GM18951 (cell line): ENCODE measurements at regions not wholly inside any gene's neighbourhood (a gene's known extent, or its start where the extent isn't known, plus 50 kb on each side); places are given as distances from the start of the nearest gene placed in this dataset.

Experiments
- POLR2A ChIP-seq: IDR thresholded peaks from 4 replicates; pipeline ENCODE4 v1.6.1; 2011; ENCODE audit warnings: mild to moderate bottlenecking; ENCODE audit not compliant: insufficient read length, insufficient read depth; ENCODE audit errors: extremely low read depth
- in situ Hi-C: fragments of 300-500 bp; cut with MboI; formaldehyde crosslinking; loops from one replicate; pipeline ENCODE4 v1.12.0; 2022; ENCODE audit warnings: low sequenced_read_pairs, mixed read lengths, inconsistent platforms; ENCODE audit not compliant: unreplicated experiment

DNA sequence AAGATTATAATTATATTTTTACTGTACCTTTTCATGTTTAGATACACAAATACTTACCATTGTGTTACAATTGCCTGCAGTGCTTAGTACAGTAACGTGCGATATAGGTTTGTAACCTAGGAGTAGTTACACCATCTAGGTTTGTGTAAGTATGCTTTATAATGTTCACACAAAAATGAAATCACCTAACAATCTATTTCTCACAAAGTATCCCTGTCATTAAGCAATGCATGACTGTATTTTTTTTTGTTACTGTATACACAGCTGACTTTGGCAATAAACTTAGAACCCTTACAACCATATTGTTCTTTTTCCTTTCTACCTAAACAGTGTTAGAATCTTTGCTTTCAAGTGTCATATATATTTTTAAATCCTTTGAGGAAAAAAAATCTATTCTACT is 303.0 kb upstream of the E2F7 start:
- in situ Hi-C loops, result no loop called here
- no peak for TF ChIP-seq POLR2A

GRCh38 chr12:77366616-77367015 is 301.2 kb upstream of the E2F7 start:
- TF ChIP-seq POLR2A, result no peak
- in situ Hi-C loops, result no loop called here

GRCh38 chr12:77364400-77364799 is 299.0 kb upstream of the E2F7 start:
- in situ Hi-C loops, result no loop called here
- TF ChIP-seq POLR2A, result no peak

- in situ Hi-C loops, result no loop called here
- no peak for TF ChIP-seq POLR2A
Measured at GRCh38 chr12:77362509-77363210, 297.3 kb upstream of the E2F7 start.

DNA sequence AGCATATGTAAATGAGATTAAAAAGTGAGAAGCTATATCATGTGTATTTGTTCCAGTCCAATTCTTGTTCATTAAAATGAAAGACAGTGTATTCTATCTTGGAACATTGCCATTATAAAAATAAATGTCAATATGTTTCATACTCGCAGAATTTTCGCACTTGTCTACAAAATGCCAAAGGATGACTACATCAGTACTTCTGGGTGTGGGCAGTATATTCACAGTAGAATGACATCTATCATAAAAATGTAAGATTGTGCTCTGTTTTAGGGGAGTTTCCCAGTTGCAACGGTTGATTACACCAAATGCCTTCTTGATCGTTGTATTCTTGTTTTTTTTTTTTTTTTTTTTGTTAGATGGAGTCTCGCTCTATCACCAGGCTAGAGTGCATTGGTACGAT is 292.3 kb upstream of the E2F7 start:
- in situ Hi-C loops, result no loop called here
- TF ChIP-seq POLR2A, result no peak

DNA sequence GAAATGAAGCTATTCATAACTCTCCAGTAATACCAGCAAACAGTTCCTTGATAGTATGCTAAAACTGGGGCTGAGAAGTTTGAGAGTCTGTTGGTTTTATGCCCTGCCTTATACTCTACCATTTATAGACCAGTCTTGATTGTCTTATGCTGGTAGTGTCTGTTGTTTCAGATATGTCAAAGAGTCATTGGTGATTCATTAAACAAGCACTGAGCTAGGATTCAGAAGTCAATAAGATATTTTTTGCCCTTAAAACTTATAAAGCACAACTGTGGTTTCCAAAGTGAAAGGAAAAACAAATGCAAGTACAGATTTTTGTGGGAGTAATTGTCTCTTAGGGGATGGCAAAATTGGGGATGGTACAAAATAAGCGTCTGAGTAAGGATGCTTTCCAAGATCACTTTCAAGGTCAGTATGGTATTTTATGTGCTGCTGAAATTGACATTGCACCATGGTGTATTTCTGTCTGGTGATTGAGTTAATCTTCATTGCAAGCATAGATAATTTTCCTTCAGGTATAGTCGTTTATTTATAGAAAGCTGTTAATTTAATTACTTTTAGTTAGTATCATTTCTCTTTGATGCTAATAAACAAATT is 289.5 kb upstream of the E2F7 start:
- TF ChIP-seq POLR2A, result no peak
- in situ Hi-C loops, result no loop called here

DNA sequence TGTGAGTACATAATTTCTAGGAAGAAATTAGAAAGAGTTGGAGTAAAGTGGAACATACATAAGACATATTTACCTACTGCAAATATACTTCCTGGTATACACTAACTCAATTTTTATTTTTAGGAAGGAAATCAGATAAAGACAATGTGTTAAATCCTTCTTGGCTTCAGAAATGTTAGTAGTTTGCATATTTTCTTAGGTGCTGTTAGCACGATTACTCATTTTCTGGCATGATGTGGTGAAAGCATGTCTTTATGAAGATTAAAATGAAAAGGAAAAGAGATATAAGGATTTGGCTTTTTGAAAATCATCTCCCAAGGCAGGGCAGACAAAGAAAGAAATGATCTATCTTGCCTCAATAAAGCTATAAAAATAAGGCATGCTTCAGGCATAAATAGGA is 287.6 kb upstream of the E2F7 start:
- TF ChIP-seq POLR2A, result no peak

GRCh38 chr12:77351860-77352259 is 286.5 kb upstream of the E2F7 start:
- no peak for TF ChIP-seq POLR2A
- in situ Hi-C loops, result no loop called here

More for the DNA sequence above, 287.6 kb upstream of the E2F7 start:
- in situ Hi-C loops, result no loop called here

GRCh38 chr12:77349689-77350370 is 284.5 kb upstream of the E2F7 start:
- in situ Hi-C loops, result no loop called here
- TF ChIP-seq POLR2A, result no peak

DNA sequence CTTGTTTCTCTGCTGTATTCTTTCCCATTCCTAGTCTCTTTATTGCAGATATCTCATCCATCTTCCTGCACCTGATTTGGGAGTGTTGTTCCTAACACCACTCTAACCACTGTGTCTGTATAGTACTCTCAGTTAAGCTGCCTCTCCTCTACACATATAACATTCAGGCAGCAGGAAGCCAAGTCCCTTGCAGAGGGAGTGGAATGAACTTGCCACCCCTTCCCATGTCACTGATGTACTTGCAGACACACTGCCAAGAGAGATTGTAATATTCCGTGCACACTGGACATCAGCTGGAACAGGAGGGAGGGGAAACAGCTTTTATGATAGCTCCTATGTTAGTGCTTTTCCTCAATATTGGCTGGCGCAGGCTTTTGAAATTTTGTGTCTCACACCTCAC is 281.6 kb upstream of the E2F7 start:
- TF ChIP-seq POLR2A, result no peak
- in situ Hi-C loops, result no loop called here

DNA sequence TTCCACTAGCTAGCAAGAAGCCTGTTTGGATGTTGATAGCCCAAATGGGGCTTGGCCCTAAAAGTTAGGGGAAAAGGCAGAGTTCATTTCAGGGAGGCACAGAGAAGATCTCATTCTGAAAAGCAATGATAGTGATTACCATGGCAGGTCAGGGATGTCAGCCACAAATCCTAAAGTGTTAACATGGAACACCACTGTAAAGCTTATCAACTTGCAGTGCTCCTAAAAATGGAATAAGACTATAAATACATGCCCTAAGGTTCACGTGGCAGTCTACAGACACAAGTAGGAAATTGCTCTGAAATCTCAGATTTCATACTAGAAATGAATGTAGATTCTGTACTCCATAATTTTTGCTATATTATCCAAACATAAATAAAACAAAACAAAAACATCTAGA is 280.0 kb upstream of the E2F7 start:
- TF ChIP-seq POLR2A, result no peak
- in situ Hi-C loops, result no loop called here

- in situ Hi-C loops, result no loop called here
- no peak for TF ChIP-seq POLR2A
Measured at GRCh38 chr12:77344651-77345050, 279.3 kb upstream of the E2F7 start.

DNA sequence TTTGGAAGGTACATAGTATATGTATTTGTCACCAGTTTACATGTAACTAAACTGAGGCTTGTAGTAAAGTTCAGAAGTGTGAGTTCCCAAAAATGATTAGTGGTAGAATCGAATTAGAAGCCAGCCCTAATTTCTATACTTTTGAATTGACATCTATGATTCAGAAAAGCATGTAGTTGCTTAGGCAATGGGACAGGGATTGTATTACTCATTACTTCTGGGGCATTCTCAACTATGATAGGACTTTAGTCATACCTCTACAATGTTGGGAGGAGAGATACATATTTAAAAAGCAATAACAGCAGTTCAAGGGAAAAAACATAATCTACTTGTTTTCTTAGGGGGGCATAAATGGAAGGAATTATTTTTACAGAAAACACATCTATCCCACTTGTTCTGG is 277.9 kb upstream of the E2F7 start:
- in situ Hi-C loops, result no loop called here
- no peak for TF ChIP-seq POLR2A

DNA sequence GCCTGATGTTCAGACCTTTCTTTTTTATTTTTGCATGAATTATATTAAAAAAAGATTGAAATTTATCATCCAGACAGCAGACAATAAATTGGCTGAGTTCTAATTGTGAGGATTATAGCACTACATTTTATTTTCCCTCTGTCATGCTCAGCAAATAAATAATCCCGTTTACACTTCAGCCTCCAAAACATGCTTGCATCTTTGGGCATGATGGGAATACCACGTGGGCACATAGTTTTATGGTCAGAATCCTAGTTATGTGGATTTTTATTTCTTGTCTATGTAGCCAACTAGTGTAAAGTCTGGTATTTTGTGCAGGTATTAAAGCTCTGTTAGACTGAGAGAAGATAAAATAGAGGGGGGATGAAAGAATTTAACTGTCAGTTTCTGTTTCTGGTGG is 276.9 kb upstream of the E2F7 start:
- in situ Hi-C loops, result no loop called here

More for the DNA sequence above, 276.9 kb upstream of the E2F7 start:
- TF ChIP-seq POLR2A, result no peak
